Ectodermal cell (in vitro differentiated cells): ENCODE measurements at regions not wholly inside any gene's neighbourhood (a gene's known extent, or its start where the extent isn't known, plus 50 kb on each side); places are given as distances from the start of the nearest gene placed in this dataset.

ENCODE experiments used
- H3K27ac ChIP-seq: 2 replicates; pipeline ENCODE4 v1.7.0; 2013; ENCODE audit warnings: mild to moderate bottlenecking, low read depth, low read length; ENCODE audit not compliant: insufficient read depth, poor library complexity, severe bottlenecking
- H3K27me3 ChIP-seq: 2 replicates; pipeline ENCODE4 v1.7.0; 2013; ENCODE audit warnings: mild to moderate bottlenecking, low read length; ENCODE audit not compliant: insufficient read depth, control insufficient read depth, poor library complexity, severe bottlenecking
- H3K36me3 ChIP-seq: one replicate; pipeline ENCODE4 v1.7.0; 2013; ENCODE audit warnings: low read length; ENCODE audit not compliant: control insufficient read depth, insufficient read depth
- H3K4me1 ChIP-seq: one replicate; pipeline ENCODE4 v1.7.0; 2013; ENCODE audit warnings: low read length; ENCODE audit not compliant: control insufficient read depth, insufficient read depth
- H3K4me3 ChIP-seq: 2 replicates; pipeline ENCODE4 v1.7.0; 2013; ENCODE audit warnings: low read depth, low read length, control low read depth; ENCODE audit not compliant: insufficient read depth
- H3K9me3 ChIP-seq: 2 replicates; pipeline ENCODE4 v1.7.0; 2013; ENCODE audit warnings: mild to moderate bottlenecking, low read length, moderate library complexity; ENCODE audit not compliant: control insufficient read depth
- WGBS, 2 experiments: methylation state at CpG; one replicate each; pipeline ENCODE4 v1.1.7; 2013; ENCODE audit warnings: missing lambda C conversion rate in 2 of 2; 5-methylcytosine and 5-hydroxymethylcytosine counted together

DNA sequence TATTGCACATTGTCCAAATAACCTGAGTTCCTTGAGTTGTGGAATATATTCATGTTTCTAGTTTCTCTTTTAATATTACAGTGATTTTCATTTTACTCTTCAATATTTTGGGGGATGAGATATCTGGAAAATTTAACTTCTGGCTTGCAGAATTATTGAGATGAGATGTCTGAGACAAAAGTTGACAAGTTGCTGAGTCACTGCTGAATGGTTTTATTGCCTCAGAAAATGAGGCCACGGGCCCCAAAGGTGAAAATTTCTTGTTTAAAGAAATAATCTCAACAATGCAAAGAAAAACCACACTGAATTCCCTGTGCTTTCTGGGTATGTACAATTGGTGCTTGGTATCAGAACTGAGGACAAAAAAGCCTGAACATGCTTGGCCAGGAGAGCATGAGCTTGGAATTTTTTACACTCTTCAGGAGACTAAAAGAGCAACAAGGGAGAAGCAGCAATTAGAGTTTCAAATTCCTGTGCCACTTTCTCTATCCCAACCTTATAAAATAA is 129.2 kb upstream of the TOM1L1 start:
- 60 to 80% methylated on average over 1 of the region's 1 CpG for WGBS, 2 experiments

DNA sequence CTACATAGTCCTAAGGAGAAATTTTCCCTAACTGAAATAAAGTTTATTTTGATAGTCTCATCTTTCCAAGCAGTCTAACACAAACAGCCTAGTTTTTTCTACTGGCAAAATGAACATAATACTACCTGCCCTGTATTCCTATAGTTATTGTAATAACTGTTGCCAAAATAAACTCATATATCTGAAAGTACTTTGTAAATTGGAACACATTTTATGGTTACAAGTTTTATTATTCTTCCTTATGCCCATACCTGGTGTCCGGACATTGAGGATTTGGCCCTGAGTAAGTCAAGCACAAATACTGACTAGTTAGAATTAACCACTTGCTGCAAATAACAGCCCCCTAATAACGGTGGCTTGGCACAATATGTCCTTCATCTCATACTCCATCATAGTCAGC is 120.4 kb upstream of the TOM1L1 start:
- WGBS, 2 experiments = 92 to 94% methylated on average over 2 of the region's 2 CpGs
- H3K4me3 ChIP-seq = no peak overlapping the region

More for the DNA sequence above, 129.2 kb upstream of the TOM1L1 start:
- Histone ChIP-seq H3K27me3 (no peaks in the 10 kb centered on the region), H3K4me3 (no peak overlapping the region), H3K4me1 (no peaks in the 10 kb centered on the region), H3K36me3 (no peaks in the 10 kb centered on the region), H3K27ac (no peak overlapping the region), H3K9me3 (no peaks in the 10 kb centered on the region)

DNA sequence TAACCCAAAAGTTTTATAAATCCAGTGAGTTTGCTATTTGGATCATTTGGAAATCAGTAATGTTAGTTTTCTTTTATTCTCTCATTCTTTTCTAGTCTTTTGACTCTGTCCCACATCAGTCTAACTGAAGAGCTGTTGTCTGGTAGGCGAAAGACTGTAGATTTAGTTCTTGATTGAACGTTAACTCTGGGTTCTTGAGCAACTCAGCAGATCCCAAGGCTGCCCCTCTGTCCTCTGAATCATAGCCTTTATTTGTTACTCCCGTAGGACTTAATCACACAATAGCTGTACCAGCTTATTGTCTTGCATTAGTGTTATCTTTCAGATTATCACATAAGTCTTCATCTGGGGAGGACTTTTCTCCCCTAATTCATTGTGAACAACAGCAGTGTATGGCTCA is 119.3 kb upstream of the TOM1L1 start:
- WGBS, 2 experiments = 93 to 96% methylated on average over 3 of the region's 3 CpGs
- no peaks in the 10 kb centered on the region for H3K27me3 ChIP-seq
- H3K4me3 ChIP-seq = no peak overlapping the region
- H3K36me3 ChIP-seq = no peaks in the 10 kb centered on the region
- no peaks in the 10 kb centered on the region for H3K9me3 ChIP-seq
- no peak overlapping the region for H3K27ac ChIP-seq
- no peaks in the 10 kb centered on the region for H3K4me1 ChIP-seq

More for the DNA sequence above, 120.4 kb upstream of the TOM1L1 start:
- Histone ChIP-seq H3K4me1 (no peaks in the 10 kb centered on the region), H3K36me3 (no peaks in the 10 kb centered on the region), H3K27me3 (no peaks in the 10 kb centered on the region), H3K27ac (no peak overlapping the region), H3K9me3 (no peaks in the 10 kb centered on the region)

DNA sequence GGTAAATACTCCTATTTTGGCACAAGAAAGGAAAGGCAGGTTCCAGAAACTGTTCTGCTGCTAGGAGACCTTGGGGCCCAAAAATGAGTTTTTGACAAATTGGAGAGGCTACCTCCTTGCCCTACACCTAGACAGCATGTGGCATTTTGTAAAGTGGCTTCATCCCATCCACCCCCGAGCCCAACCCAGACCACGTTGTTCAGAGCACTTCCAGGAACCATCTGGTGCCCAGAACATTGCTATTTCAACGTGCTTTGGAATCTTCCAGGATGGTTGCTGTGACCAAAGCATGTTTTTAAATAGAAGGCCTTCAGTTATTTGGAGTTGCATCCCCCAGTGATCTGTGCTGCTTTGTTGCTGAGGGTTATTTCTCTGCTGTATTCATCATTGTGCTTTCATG is 116.3 kb upstream of the TOM1L1 start:
- H3K4me3 ChIP-seq = no peak overlapping the region
- 89 to 99% methylated on average over 3 of the region's 3 CpGs for WGBS, 2 experiments
- no peaks in the 10 kb centered on the region for H3K27me3 ChIP-seq
- no peaks in the 10 kb centered on the region for H3K36me3 ChIP-seq
- no peaks in the 10 kb centered on the region for H3K9me3 ChIP-seq
- H3K27ac ChIP-seq = no peak overlapping the region
- no peaks in the 10 kb centered on the region for H3K4me1 ChIP-seq

DNA sequence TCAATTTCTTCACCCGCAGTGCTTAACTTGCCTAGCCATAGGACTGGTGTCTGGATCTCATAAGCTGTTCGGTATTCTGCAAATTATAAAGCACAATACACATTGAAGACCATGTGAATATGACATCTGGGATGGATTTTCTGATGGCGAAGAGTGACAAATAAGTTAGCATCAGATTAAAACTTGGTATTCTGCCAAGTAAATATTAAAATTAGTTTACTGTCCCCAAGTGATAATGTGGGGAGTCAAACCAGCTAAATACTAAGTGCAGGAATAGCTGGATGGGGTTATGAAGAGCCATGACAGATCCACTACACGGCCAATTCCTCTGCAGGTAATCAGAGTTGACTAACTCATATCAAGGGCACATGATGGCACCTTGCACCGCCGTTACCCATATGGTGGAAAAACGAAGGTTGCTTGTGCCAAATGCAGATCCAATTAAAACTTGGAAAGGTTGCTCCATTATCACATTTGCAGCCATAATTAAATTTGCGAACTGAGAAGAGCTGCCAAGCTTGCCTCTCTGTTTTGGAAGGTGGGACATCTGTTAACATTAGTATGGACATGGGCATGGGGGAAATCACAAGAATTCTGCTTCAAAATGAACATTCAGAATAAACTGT is 114.9 kb upstream of the TOM1L1 start:
- no peaks in the 10 kb centered on the region for H3K9me3 ChIP-seq
- no peak overlapping the region for H3K4me3 ChIP-seq
- H3K27me3 ChIP-seq = no peaks in the 10 kb centered on the region
- WGBS, 2 experiments = 94 to 97% methylated on average over 7 to 8 of the region's 8 CpGs
- no peak overlapping the region for H3K27ac ChIP-seq
- no peaks in the 10 kb centered on the region for H3K36me3 ChIP-seq
- H3K4me1 ChIP-seq = no peaks in the 10 kb centered on the region

DNA sequence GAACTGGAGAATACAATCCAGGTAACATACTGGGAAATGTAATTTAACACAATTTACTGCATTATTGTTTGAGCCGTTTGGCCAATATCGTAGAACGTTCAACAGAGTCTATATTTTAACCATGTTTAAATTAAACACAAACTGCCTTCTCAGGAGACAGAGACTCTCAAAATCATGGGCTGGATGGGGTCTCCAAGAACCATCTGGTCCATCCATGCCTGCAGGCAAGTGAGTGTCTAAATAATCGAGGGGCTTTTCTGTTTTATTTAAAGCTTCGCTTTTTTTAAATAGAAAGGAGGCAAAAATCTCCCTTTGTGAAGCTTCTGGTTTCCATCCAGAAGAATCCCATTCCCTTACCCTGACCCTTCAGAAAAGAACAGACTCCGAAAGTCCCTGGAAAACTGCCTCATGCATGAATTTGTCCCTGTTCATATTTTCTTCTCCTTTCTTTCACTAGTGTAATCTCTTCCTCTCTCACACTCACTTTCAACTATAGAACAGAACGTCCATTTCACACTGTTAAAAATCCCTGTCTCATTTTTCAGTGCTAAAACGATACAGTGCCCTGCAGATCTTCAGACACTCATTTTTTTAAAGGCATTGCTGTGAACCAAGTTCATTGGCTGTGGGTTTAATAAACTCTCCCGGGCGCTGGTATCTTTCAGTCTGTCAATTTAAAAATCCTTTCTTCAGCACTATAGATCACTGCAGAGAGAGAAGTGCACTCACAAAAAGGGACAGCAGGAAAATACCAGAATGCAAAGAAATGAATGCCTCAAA is 111.4 kb upstream of the TOM1L1 start:
- Histone ChIP-seq H3K27ac (no peak overlapping the region), H3K9me3 (no peaks in the 10 kb centered on the region), H3K4me1 (no peaks in the 10 kb centered on the region), H3K27me3 (no peaks in the 10 kb centered on the region), H3K36me3 (no peaks in the 10 kb centered on the region), H3K4me3 (no peak overlapping the region)
- WGBS, 2 experiments = 85 to 91% methylated on average over 10 of the region's 10 CpGs

DNA sequence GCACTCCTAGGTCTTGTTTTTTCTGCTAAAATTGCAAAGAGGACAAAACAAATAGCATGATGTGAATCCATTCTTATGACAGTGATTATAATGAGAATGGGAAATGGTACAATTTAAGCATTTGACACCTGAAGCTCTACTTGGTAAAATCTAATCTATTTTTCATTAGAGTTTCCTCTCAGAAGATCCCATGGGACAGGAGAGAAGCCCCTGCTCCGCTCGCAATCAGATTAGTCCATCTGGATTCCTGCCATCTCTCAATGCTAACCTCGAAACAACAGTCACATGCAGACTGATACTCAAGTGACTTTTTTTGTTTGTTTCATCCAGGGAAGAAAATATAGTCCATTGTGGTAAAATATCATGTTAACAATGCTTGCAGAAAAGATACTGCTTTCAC is 107.4 kb upstream of the TOM1L1 start:
- Histone ChIP-seq H3K27me3 (no peaks in the 10 kb centered on the region), H3K4me3 (no peak overlapping the region), H3K9me3 (no peaks in the 10 kb centered on the region), H3K27ac (no peak overlapping the region), H3K36me3 (no peaks in the 10 kb centered on the region), H3K4me1 (no peaks in the 10 kb centered on the region)
- WGBS, 2 experiments = 96 to 98% methylated on average over 3 of the region's 3 CpGs

DNA sequence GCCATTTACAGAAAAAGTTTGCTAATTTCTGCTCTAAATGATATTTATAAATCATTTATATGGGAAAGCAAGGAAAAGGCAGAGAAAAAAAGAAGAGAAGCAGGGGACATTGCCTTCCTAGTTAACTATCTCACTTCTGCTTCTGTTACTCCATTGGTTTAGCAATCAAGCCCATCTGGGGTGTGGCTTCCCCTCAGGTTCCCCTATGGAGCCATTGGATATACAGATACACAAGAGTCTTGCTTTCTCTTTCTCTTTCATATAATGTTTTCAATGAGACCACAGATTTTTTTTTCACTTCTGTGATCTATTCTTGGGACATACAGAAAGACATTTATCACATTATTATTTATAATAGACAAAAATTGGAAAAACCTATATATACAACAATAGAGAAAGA is 105.6 kb upstream of the TOM1L1 start:
- H3K27ac ChIP-seq = no peak overlapping the region
- H3K27me3 ChIP-seq = no peaks in the 10 kb centered on the region
- no peaks in the 10 kb centered on the region for H3K36me3 ChIP-seq
- no peak overlapping the region for H3K4me3 ChIP-seq
- H3K9me3 ChIP-seq = no peaks in the 10 kb centered on the region
- no peaks in the 10 kb centered on the region for H3K4me1 ChIP-seq

DNA sequence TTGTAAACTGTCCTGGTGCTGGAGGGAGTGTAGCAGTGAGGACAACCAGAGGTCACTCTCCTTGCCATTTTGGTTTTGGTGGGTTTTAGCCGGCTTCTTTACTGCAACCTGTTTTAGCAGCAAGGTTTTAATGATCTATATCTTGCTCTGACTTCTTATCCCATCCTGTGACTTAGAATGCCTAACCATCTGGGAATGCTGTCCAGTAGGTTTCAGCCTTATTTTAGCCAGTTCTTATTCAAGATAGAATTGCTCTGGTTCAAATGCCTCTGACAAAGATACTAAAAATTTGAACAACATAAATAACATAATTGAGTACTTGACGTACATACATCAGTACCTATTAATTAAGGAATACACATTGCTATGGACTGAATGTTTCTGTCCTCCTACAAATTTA is 93.3 kb upstream of the TOM1L1 start:
- H3K27me3 ChIP-seq = no peaks in the 10 kb centered on the region
- WGBS, 2 experiments = 71 to 79% methylated on average over 1 to 2 of the region's 2 CpGs
- no peaks in the 10 kb centered on the region for H3K9me3 ChIP-seq
- H3K27ac ChIP-seq = no peak overlapping the region
- no peaks in the 10 kb centered on the region for H3K4me1 ChIP-seq
- H3K36me3 ChIP-seq = no peaks in the 10 kb centered on the region
- no peak overlapping the region for H3K4me3 ChIP-seq

DNA sequence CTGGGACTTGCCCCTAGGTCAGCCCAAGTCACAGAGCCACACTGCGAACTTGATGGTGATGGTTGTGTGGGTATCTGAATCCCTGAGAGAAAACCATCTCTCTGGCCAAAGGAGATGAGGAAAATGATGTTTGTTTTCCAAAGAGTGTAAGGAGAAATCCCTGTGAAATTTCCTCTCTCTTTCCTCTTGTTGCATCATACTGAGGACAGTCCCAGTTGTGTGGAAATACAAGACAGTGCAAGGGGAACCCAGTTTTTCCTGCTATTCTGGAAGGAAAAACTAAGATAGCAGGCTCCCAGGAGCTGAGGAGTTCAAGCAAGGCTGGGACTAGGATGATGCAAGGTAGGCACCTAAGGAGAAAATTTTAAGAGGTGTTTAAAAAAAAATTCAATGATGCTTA is 86.8 kb upstream of the TOM1L1 start:
- WGBS, 2 experiments = 100% methylated on average over 1 of the region's 1 CpG
- Histone ChIP-seq H3K27ac (no peak overlapping the region), H3K4me1 (no peaks in the 10 kb centered on the region), H3K4me3 (no peak overlapping the region), H3K9me3 (no peaks in the 10 kb centered on the region), H3K27me3 (no peaks in the 10 kb centered on the region), H3K36me3 (no peaks in the 10 kb centered on the region)
